ENCODE measurements at regions not wholly inside any gene's neighbourhood (a gene's known extent, or its start where the extent isn't known, plus 50 kb on each side); places are given as distances from the start of the nearest gene placed in this dataset.

GRCh38 chr13:78060966-78061365 is 142.3 kb upstream of the EDNRB start:
- TF ChIP-seq CTCF (conservative IDR thresholded peaks at IDR 0.05 in 1 of 2, IDR thresholded peaks at IDR 0.05 in 1 of 2; ENCODE audit: low read depth in 1 of 2, low read length in 2 of 2): no peak
- TF ChIP-seq EZH2 (IDR thresholded peaks at IDR 0.05; ENCODE audit: low read length, missing control alignments): no peak

Data from fibroblast of lung (primary cell).